Suprapubic skin (tissue), 4 donors: ENCODE measurements at regions not wholly inside any gene's neighbourhood (a gene's known extent, or its start where the extent isn't known, plus 50 kb on each side); places are given as distances from the start of the nearest gene placed in this dataset.

ENCODE experiments used
- DNase-seq, 2 donors: peaks; one replicate each; pipeline ENCODE4 v3.0.0-alpha.2; 2019; ENCODE audit warnings: low spot score in 2 of 2
- H3K27ac ChIP-seq: fragments of 200-600 bp; sonication (generic); one replicate; pipeline ENCODE4 v1.5.1; 2019
- H3K27me3 ChIP-seq: fragments of 200-600 bp; sonication (generic); one replicate; pipeline ENCODE4 v1.5.1; 2019
- H3K36me3 ChIP-seq: fragments of 200-600 bp; sonication (generic); one replicate; pipeline ENCODE4 v1.5.1; 2019
- H3K4me1 ChIP-seq: fragments of 200-600 bp; sonication (generic); one replicate; pipeline ENCODE4 v1.5.1; 2019
- H3K4me3 ChIP-seq: fragments of 200-600 bp; sonication (generic); one replicate; pipeline ENCODE4 v1.5.1; 2019; ENCODE audit warnings: mild to moderate bottlenecking
- H3K9me3 ChIP-seq: fragments of 200-600 bp; sonication (generic); one replicate; pipeline ENCODE4 v1.5.1; 2019
- CTCF ChIP-seq, 2 donors: fragments of 200-600 bp in 1 of 2; fragments of 450-650 bp in 1 of 2; sonication (generic) in 1 of 2; IDR thresholded peaks; one replicate each; pipeline ENCODE4 v1.5.1; 2016 to 2019; ENCODE audit warnings: antibody characterized with exemption in 2 of 2, mild to moderate bottlenecking in 1 of 2, moderate library complexity in 1 of 2
- EP300 ChIP-seq: sonication (generic); formaldehyde crosslinking; IDR thresholded peaks from one replicate; pipeline ENCODE4 v1.6.1; 2017; ENCODE audit warnings: antibody characterized with exemption
- POLR2A ChIP-seq, 2 donors: fragments of 450-650 bp; IDR thresholded peaks; one replicate each; pipeline ENCODE4 v1.6.1; 2017; ENCODE audit warnings: antibody characterized with exemption in 2 of 2, mild to moderate bottlenecking in 2 of 2, moderate library complexity in 2 of 2
- POLR2AphosphoS5 ChIP-seq, 3 donors: sonication (generic); formaldehyde crosslinking; IDR thresholded peaks; one replicate each; pipeline ENCODE4 v1.6.1; 2017; ENCODE audit warnings: antibody characterized with exemption in 3 of 3
- WGBS: methylation state at CpG from one replicate; pipeline ENCODE4 v1.1.5; 2018; 5-methylcytosine and 5-hydroxymethylcytosine counted together

DNA sequence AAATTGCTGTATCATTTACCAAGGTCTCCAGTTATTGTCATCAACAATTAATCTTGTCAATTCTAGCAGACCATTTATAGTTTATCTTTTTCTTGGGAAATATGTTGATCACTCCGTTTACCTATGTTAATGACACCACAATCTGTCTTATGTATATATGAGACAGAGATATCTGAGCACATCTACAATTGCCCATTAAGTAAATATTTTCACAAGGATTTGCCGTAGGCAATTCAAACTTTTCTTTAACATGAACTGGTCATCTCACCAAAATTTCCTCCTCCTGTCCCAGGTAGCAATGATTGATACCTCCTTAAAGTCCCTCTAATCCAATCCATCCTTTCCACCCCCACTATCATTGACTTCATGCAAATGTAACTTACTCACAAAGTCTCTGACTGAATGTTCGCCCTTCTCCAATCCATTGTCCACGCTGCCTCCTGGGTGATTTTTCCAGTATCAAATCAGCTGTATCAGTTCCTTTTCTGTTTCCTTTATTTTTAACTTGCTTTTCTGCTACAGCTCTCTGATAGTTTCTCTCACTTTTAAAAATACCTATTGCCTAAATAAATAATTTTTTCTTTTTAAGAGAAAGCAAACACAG lies 138.3 kb downstream of the GNAT3 start:
- 91% methylated on average over 4 of the region's 4 CpGs for WGBS
- Histone ChIP-seq H3K36me3 (no peaks in the 10 kb centered on the region), H3K27ac (no peak overlapping the region), H3K4me1 (no peaks in the 10 kb centered on the region), H3K27me3 (no peaks in the 10 kb centered on the region), H3K9me3 (no peaks in the 10 kb centered on the region), H3K4me3 (no peak overlapping the region)
- TF ChIP-seq POLR2A (IDR thresholded peaks at IDR 0.05) (no peak), POLR2AphosphoS5 (IDR thresholded peaks at IDR 0.05) (no peak), CTCF (IDR thresholded peaks at IDR 0.05) (no peak), EP300 (no peak)
- no peak for DNase-seq

DNA sequence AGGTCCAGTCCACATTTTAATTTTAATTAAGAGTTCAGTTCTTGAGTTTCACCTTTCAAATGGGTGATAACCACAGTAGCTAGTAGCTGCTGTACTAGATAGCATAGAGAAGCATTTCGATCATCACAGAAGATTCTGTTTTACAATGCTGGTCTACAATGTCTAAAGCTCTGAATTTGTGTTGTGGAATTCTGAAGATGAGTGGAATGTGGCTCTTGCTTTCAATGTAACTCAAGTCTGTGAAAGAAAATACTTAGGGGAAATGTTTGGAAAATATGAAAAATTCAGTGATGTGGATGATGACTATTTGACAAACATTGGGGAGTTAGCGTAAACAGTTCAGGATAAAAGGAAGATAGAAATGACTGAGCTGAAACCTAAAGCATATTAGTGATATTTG lies 139.4 kb downstream of the GNAT3 start:
- TF ChIP-seq POLR2AphosphoS5 (IDR thresholded peaks at IDR 0.05) (no peak), POLR2A (IDR thresholded peaks at IDR 0.05) (no peak), EP300 (no peak), CTCF (IDR thresholded peaks at IDR 0.05) (no peak)
- WGBS, result 82% methylated on average over 2 of the region's 2 CpGs
- Histone ChIP-seq H3K9me3 (no peaks in the 10 kb centered on the region), H3K27ac (no peak overlapping the region), H3K4me3 (no peak overlapping the region), H3K36me3 (no peaks in the 10 kb centered on the region), H3K27me3 (no peaks in the 10 kb centered on the region), H3K4me1 (no peaks in the 10 kb centered on the region)
- DNase-seq, result no peak

GRCh38 chr7:80370587-80370986 lies 141.3 kb downstream of the GNAT3 start:
- no peaks in the 10 kb centered on the region for H3K9me3 ChIP-seq
- no peak for DNase-seq
- TF ChIP-seq EP300 (no peak), POLR2AphosphoS5 (IDR thresholded peaks at IDR 0.05) (no peak), CTCF (IDR thresholded peaks at IDR 0.05) (no peak), POLR2A (IDR thresholded peaks at IDR 0.05) (no peak)
- no peak overlapping the region for H3K4me3 ChIP-seq
- no peaks in the 10 kb centered on the region for H3K36me3 ChIP-seq
- WGBS, result 93% methylated on average over 1 of the region's 1 CpG
- no peaks in the 10 kb centered on the region for H3K4me1 ChIP-seq
- no peaks in the 10 kb centered on the region for H3K27me3 ChIP-seq
- no peak overlapping the region for H3K27ac ChIP-seq

DNA sequence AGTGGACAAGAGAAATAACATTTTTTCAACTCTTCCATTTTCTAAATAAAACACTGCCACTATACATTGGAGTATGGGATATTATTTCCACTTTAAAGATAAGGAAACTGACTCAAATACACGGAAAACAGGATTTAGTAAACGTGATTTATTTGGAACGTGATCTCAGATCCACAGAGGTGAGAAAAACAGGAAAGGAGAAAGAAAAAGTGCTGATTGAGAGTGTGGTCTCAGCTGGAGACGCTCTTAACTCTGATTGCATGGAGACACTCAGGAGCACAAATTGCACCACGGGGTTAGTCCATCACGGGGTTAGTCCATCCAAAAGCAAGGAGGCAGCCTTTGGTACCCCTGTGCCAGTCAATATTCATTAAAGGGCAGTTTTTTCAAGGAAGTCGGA lies 142.5 kb downstream of the GNAT3 start:
- no peak for TF ChIP-seq CTCF (IDR thresholded peaks at IDR 0.05)
- TF ChIP-seq POLR2AphosphoS5 (IDR thresholded peaks at IDR 0.05), result no peak
- TF ChIP-seq POLR2A (IDR thresholded peaks at IDR 0.05), result no peak
- TF ChIP-seq EP300, result no peak
- Histone ChIP-seq H3K27me3 (no peaks in the 10 kb centered on the region), H3K36me3 (no peaks in the 10 kb centered on the region), H3K27ac (no peak overlapping the region), H3K4me3 (no peak overlapping the region), H3K9me3 (no peaks in the 10 kb centered on the region), H3K4me1 (no peaks in the 10 kb centered on the region)
- DNase-seq, result no peak
- 85% methylated on average over 7 of the region's 7 CpGs for WGBS

DNA sequence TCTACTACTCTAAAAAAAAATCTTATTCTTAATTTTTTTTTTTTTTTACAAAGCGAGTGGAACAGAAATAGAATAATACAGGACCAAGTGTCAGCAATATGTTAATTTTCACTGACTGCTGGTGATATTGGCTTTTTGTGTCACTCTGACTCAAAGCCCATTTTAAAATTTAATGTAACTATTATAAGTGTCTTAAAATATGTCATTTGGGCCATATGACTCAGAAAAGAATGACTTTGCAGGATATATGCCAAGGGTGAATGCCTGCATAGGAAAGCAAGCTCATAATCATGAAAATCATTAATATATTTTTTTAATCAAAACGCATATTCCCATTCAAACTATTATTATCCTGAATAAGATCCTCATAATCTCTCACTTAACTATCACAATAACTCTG lies 149.2 kb downstream of the GNAT3 start:
- Histone ChIP-seq H3K27ac (no peak overlapping the region), H3K27me3 (no peaks in the 10 kb centered on the region), H3K4me1 (no peaks in the 10 kb centered on the region), H3K4me3 (no peak overlapping the region), H3K36me3 (no peaks in the 10 kb centered on the region), H3K9me3 (no peaks in the 10 kb centered on the region)
- no peak for DNase-seq
- 67% methylated on average over 2 of the region's 2 CpGs for WGBS
- TF ChIP-seq EP300 (no peak), POLR2AphosphoS5 (IDR thresholded peaks at IDR 0.05) (no peak), CTCF (IDR thresholded peaks at IDR 0.05) (no peak), POLR2A (IDR thresholded peaks at IDR 0.05) (no peak)
